ENCODE measurements at regions not wholly inside any gene's neighbourhood (a gene's known extent, or its start where the extent isn't known, plus 50 kb on each side); places are given as distances from the start of the nearest gene placed in this dataset.

DNA sequence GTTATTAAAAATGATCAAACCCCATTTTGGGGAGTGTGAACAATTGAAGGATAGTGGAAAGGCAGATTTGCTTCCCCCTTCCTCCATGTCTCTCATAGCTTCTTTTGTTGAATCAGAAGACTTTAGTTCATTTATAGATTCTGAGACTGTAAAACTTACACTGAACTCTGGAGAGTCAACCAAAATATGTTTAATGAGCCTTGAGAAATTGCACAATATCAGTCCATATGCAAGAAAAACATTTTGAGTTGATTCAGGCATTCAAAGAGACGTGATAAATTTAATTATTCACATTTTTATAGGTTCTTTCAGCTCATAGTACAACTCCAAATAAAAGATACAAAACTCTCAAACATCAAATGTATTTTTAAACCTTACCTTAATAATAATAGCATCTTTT lies 354.4 kb upstream of the SPRED2 start:
- TF ChIP-seq, protein P1, sequence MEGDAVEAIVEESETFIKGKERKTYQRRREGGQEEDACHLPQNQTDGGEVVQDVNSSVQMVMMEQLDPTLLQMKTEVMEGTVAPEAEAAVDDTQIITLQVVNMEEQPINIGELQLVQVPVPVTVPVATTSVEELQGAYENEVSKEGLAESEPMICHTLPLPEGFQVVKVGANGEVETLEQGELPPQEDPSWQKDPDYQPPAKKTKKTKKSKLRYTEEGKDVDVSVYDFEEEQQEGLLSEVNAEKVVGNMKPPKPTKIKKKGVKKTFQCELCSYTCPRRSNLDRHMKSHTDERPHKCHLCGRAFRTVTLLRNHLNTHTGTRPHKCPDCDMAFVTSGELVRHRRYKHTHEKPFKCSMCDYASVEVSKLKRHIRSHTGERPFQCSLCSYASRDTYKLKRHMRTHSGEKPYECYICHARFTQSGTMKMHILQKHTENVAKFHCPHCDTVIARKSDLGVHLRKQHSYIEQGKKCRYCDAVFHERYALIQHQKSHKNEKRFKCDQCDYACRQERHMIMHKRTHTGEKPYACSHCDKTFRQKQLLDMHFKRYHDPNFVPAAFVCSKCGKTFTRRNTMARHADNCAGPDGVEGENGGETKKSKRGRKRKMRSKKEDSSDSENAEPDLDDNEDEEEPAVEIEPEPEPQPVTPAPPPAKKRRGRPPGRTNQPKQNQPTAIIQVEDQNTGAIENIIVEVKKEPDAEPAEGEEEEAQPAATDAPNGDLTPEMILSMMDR (IDR thresholded peaks at IDR 0.05; ENCODE audit: borderline replicate concordance, insufficient read depth, low read depth, low read length): no peak
- H3K4me3 ChIP-seq (ENCODE audit: low read depth, low read length): no peak overlapping the region

GRCh38 chr2:65786007-65786717 lies 353.8 kb upstream of the SPRED2 start:
- TF ChIP-seq, protein P1 (IDR thresholded peaks at IDR 0.05; ENCODE audit: borderline replicate concordance, insufficient read depth, low read depth, low read length): no peak
- H3K4me3 ChIP-seq (ENCODE audit: low read depth, low read length): no peak overlapping the region

- no peak overlapping the region for H3K4me3 ChIP-seq (ENCODE audit: low read depth, low read length)
- TF ChIP-seq, protein P1 (IDR thresholded peaks at IDR 0.05; ENCODE audit: borderline replicate concordance, insufficient read depth, low read depth, low read length): no peak
Observed at GRCh38 chr2:65782996-65783650, 350.7 kb upstream of the SPRED2 start.

DNA sequence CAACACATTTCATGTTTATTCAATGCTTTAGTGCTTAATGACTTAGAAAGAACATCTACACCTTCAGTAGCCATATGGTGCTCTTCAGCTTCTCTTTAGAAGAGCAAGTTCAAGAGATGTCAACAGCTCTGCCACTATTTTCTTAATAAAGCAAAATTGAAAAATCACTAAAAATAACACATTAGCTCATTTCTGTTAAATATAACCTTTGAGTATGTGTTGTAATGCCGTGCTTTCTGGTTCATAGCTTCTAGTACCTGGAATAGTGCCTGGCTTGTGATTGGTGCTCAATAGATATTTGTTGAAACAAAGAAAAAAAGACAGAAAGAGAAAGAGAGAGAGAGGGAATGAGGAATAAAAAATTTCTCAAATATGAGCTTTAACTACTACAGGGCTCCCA lies 349.8 kb upstream of the SPRED2 start:
- TF ChIP-seq, protein P1 (IDR thresholded peaks at IDR 0.05; ENCODE audit: borderline replicate concordance, insufficient read depth, low read depth, low read length): no peak
- no peak overlapping the region for H3K4me3 ChIP-seq (ENCODE audit: low read depth, low read length)

- no peak overlapping the region for H3K4me3 ChIP-seq (ENCODE audit: low read depth, low read length)
- TF ChIP-seq, protein P1 (IDR thresholded peaks at IDR 0.05; ENCODE audit: borderline replicate concordance, insufficient read depth, low read depth, low read length): no peak
Observed at GRCh38 chr2:65781756-65782155, 349.4 kb upstream of the SPRED2 start.

GRCh38 chr2:65779021-65779420 lies 346.6 kb upstream of the SPRED2 start:
- H3K4me3 ChIP-seq (ENCODE audit: low read depth, low read length): no peak overlapping the region
- TF ChIP-seq, protein P1 (IDR thresholded peaks at IDR 0.05; ENCODE audit: borderline replicate concordance, insufficient read depth, low read depth, low read length): no peak

DNA sequence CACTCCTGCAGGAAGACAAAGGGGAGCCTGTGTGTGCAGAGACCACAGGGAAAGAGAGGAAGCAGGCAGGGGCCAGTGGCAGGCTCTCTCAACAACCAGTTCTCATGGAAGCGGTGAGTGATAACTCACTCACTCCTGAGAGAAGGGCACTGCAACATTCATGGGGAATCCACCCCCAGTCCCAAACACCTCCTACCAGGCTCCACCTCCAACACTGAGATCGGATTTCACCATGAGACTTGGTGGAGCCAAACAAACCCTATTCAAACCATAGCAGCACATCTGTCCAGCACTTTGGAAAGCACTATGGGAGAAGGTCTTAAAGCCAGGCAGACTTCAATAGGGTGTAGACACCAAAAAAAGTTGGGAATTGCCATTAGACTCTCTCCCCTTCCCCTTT lies 345.7 kb upstream of the SPRED2 start:
- TF ChIP-seq, protein P1 (IDR thresholded peaks at IDR 0.05; ENCODE audit: borderline replicate concordance, insufficient read depth, low read depth, low read length): no peak
- no peak overlapping the region for H3K4me3 ChIP-seq (ENCODE audit: low read depth, low read length)
